Astrocyte of the cerebellum (primary cell): ENCODE measurements at regions not wholly inside any gene's neighbourhood (a gene's known extent, or its start where the extent isn't known, plus 50 kb on each side); places are given as distances from the start of the nearest gene placed in this dataset.

Source experiments
- DNase-seq: peaks from one replicate; pipeline ENCODE4 v3.0.0-alpha.2; 2011; ENCODE audit warnings: low read depth
- H3K4me3 ChIP-seq: 2 replicates; pipeline ENCODE4 v1.5.1; 2011; ENCODE audit warnings: mild to moderate bottlenecking, low read depth, low read length, moderate library complexity
- CTCF ChIP-seq: IDR thresholded peaks from 2 replicates; pipeline ENCODE4 v1.5.1; 2012; ENCODE audit warnings: low read length, low read depth, moderate library complexity, mild to moderate bottlenecking; ENCODE audit errors: missing control alignments
- in situ Hi-C: cut with HindIII; loops from 2 replicates; pipeline ENCODE4 v1.10.0; 2017; ENCODE audit warnings: low sequenced_read_pairs

GRCh38 chr7:25765110-25765655 lies 386.8 kb upstream of the NFE2L3 start:
- no peak for DNase-seq
- H3K4me3 ChIP-seq, result no peak overlapping the region
- TF ChIP-seq CTCF, result no peak
- in situ Hi-C loops, result no loop called here

GRCh38 chr7:25770235-25770634 lies 381.8 kb upstream of the NFE2L3 start:
- no peak for DNase-seq
- in situ Hi-C loops, result no loop called here
- TF ChIP-seq CTCF, result no peak
- no peak overlapping the region for H3K4me3 ChIP-seq

GRCh38 chr7:25770670-25771069 lies 381.3 kb upstream of the NFE2L3 start:
- no peak for TF ChIP-seq CTCF
- H3K4me3 ChIP-seq, result no peak overlapping the region
- DNase-seq, result no peak
- in situ Hi-C loops, result no loop called here

- H3K4me3 ChIP-seq, result no peak overlapping the region
- TF ChIP-seq CTCF, result no peak
- in situ Hi-C loops, result no loop called here
- no peak for DNase-seq
Observed at GRCh38 chr7:25771491-25771890, 380.5 kb upstream of the NFE2L3 start.

- TF ChIP-seq CTCF, result no peak
- in situ Hi-C loops, result no loop called here
- no peak overlapping the region for H3K4me3 ChIP-seq
- no peak for DNase-seq
Observed at GRCh38 chr7:25772802-25773201, 379.2 kb upstream of the NFE2L3 start.

- no peak for TF ChIP-seq CTCF
- DNase-seq, result no peak
- in situ Hi-C loops, result no loop called here
- no peak overlapping the region for H3K4me3 ChIP-seq
Observed at GRCh38 chr7:25774675-25775074, 377.3 kb upstream of the NFE2L3 start.

GRCh38 chr7:25775570-25775969 lies 376.4 kb upstream of the NFE2L3 start:
- in situ Hi-C loops, result no loop called here
- TF ChIP-seq CTCF, result no peak
- DNase-seq, result no peak
- H3K4me3 ChIP-seq, result no peak overlapping the region
